ENCODE measurements at regions not wholly inside any gene's neighbourhood (a gene's known extent, or its start where the extent isn't known, plus 50 kb on each side); places are given as distances from the start of the nearest gene placed in this dataset.

- TF ChIP-seq POLR2A (IDR thresholded peaks at IDR 0.05) (no peak), POLR2AphosphoS5 (IDR thresholded peaks at IDR 0.05) (no peak)
These were observed 193.4 kb upstream of the ATP2B1 start for GRCh38 chr12:89901906-89902642.

Data from stomach (tissue), 4 donors.